Fibroblast of lung (primary cell): ENCODE measurements at regions not wholly inside any gene's neighbourhood (a gene's known extent, or its start where the extent isn't known, plus 50 kb on each side); places are given as distances from the start of the nearest gene placed in this dataset.

Experiments
- CTCF ChIP-seq, 2 donors: IDR thresholded peaks in 1 of 2; conservative IDR thresholded peaks in 1 of 2; 1 replicate in 1 of 2; 2 replicates in 1 of 2; pipeline ENCODE4 v1.5.1; 2011 to 2012; ENCODE audit warnings: low read length in 2 of 2, control low read depth in 1 of 2, inconsistent platforms in 1 of 2, low read depth in 1 of 2, mild to moderate bottlenecking in 1 of 2
- EZH2 ChIP-seq: IDR thresholded peaks from 2 replicates; pipeline ENCODE4 v1.5.1; 2012; ENCODE audit warnings: low read length, control low read depth, mild to moderate bottlenecking; ENCODE audit errors: missing control alignments

DNA sequence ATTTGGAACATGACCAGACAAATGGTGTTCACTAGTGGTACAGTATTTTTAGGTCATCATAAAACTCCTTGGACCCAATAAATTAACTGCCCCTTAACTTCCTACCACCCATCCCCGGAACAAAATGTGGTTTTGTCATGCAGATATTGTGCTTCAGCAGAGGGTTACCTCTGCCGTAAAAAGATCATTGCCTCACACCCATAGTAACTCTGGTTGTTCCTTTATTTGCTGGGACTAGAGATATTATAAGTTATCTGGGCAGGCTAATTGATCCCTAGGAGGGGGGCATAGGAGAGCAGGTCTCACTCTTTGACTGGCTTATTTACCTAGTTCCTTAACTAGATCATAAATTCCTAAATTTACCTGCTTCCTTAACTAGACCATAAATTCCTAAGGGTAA, 1343.9 kb upstream of the CHAC2 start:
- TF ChIP-seq CTCF (conservative IDR thresholded peaks at IDR 0.05 in 1 of 2, IDR thresholded peaks at IDR 0.05 in 1 of 2; ENCODE audit: low read depth in 1 of 2, low read length in 2 of 2), result no peak
- TF ChIP-seq EZH2, result no peak
